ENCODE measurements at regions not wholly inside any gene's neighbourhood (a gene's known extent, or its start where the extent isn't known, plus 50 kb on each side); places are given as distances from the start of the nearest gene placed in this dataset.

DNA sequence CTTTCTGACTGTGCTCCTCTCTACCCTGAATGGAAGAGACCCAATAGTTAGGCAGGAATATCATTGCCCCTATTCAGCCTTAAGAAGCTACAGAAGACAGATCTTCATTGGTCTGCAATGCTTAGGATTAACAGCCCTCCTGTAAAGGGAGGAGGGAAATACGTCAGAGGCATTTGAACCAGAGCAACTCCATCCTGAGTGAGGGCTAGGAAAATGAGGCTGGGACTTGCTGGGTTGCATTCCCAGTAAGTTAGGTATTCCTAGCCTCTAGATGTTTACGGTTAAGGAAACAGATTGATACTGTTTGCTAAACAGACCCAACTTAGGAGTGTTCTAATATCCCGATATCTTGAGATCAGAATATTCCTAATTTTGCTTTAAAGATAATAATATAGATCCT is 63.5 kb downstream of the PCDH18 start:
- no peak overlapping the region for H3K4me3 ChIP-seq (ENCODE audit: low read depth, low read length)
- DNase-seq (ENCODE audit: low read depth) = no peak
- TF ChIP-seq, protein P1, sequence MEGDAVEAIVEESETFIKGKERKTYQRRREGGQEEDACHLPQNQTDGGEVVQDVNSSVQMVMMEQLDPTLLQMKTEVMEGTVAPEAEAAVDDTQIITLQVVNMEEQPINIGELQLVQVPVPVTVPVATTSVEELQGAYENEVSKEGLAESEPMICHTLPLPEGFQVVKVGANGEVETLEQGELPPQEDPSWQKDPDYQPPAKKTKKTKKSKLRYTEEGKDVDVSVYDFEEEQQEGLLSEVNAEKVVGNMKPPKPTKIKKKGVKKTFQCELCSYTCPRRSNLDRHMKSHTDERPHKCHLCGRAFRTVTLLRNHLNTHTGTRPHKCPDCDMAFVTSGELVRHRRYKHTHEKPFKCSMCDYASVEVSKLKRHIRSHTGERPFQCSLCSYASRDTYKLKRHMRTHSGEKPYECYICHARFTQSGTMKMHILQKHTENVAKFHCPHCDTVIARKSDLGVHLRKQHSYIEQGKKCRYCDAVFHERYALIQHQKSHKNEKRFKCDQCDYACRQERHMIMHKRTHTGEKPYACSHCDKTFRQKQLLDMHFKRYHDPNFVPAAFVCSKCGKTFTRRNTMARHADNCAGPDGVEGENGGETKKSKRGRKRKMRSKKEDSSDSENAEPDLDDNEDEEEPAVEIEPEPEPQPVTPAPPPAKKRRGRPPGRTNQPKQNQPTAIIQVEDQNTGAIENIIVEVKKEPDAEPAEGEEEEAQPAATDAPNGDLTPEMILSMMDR (IDR thresholded peaks at IDR 0.05; ENCODE audit: control insufficient read depth, extremely low read depth, insufficient read depth) = no peak

DNA sequence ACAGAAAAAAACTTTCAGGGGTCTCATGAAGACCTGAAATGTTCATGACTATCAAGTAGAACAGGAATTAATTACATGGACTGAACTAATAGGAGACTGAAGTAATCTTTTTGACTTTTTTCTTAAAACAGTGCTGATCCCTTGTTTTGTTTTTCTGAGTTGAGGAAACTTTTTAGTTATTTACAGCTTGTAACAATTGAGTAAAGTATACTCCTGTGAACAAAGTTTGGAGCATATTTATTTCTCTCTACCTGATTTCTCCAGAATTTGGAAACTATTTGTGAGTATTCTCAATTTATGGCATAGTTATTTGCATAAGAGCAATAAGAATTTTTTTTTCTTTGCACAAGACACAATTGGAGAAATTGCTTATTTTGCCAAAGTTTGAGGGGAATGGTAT is 64.8 kb downstream of the PCDH18 start:
- DNase-seq (ENCODE audit: low read depth) = no peak
- no peak overlapping the region for H3K4me3 ChIP-seq (ENCODE audit: low read depth, low read length)
- TF ChIP-seq, protein P1 (IDR thresholded peaks at IDR 0.05; ENCODE audit: control insufficient read depth, extremely low read depth, insufficient read depth) = no peak

DNA sequence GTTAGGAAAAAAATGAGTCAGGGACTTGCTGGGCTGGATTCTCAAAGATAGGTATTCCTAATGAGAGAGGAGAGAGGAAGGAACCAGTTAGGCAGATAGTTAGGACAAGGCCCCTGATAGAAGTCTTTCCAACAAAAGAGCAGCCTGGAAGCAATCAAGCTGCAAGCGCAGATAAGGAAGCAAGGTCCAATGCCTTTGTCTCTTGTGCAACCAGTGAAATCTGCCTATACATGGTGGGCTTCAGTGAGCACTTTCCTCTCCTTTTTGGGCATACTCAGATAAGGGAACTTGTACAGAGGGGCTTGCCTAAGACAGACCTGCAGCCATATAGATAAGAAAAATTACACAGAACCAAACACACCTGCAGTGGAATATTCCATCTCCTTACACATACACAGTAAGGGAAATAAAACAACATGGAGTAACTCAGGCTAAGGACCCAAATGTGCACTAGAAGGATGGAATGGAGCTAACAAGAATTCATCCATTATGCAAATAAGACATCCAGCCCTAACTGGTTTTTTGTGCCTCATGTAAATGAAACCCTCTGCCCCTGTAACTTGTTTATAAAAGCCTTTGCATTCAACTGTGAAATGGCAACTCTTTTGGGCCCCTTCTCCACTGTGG is 68.8 kb downstream of the PCDH18 start:
- TF ChIP-seq, protein P1 (IDR thresholded peaks at IDR 0.05; ENCODE audit: control insufficient read depth, extremely low read depth, insufficient read depth) = no peak
- DNase-seq (ENCODE audit: low read depth) = no peak
- H3K4me3 ChIP-seq (ENCODE audit: low read depth, low read length) = no peak overlapping the region

DNA sequence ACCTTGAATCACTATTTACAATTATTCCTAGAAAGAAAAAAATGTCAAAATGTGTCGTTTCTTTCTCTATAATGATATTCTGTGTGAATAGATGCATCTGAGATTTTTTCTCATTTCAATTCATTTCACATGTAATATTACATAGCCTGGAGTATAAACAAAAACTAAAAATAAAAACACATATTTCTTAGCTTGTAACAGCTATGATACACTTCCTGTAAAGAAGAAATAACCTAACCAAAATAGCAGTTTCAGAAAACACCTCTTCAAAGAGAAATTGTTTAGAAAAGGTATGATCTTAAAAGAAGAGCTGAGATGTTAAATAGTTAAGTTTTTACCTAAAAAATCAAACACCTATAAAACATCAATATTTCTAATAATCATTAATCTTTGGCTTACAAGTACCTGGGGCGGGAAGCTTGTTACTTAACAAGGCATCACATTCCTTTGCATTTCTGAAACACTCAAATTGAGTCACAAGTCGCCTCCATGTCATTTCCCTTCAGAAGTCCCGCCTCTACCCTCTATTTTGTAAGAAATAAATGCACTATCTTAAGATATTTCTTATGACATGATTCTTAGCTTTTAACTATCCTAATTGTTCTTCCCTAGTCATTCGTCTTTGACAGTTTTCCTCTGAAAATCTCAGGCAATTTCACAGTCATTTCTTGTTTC is 76.5 kb downstream of the PCDH18 start:
- H3K4me3 ChIP-seq (ENCODE audit: low read depth, low read length) = no peak overlapping the region
- TF ChIP-seq, protein P1 (IDR thresholded peaks at IDR 0.05; ENCODE audit: control insufficient read depth, extremely low read depth, insufficient read depth) = no peak
- no peak for DNase-seq (ENCODE audit: low read depth)

DNA sequence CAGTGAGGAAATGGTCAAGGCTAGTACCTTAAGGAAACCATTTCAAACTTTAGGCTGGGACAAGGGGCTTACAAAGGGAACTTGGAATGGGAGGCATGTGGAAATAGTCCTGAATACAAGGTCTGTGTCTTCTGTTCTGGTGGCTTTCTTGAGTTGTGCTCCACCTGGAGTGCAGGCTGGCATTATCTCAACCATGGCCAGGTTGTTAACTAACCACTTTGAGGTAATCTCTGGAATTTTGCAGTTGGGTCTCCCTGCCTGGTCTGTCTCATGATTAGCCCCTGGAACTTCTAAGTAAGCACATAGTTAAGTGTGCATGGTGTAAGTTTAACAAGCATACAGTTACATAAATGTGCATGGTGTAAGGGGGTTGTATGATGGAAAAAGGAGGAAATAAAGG is 77.5 kb downstream of the PCDH18 start:
- TF ChIP-seq, protein P1 (IDR thresholded peaks at IDR 0.05; ENCODE audit: control insufficient read depth, extremely low read depth, insufficient read depth) = no peak
- H3K4me3 ChIP-seq (ENCODE audit: low read depth, low read length) = no peak overlapping the region
- no peak for DNase-seq (ENCODE audit: low read depth)

DNA sequence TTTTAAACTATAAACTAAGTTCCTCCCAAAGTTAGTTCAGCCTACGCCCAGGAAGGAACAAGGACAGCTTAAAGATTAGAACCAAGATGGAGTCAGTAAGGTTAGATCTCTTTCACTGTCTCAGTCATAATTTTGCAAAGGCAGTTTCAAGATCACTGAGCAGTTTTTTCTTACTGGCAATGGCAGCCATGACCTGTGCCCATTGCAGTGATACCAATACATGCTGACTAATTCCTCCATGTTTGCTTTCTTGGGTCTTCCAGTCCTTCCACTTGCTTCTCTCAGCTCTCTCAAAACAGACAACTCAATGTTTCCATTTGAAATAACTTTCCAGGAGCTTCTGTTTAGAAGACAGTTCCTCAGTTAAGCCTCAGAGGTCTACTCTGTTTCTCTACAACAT is 79.5 kb downstream of the PCDH18 start:
- TF ChIP-seq, protein P1 (IDR thresholded peaks at IDR 0.05; ENCODE audit: control insufficient read depth, extremely low read depth, insufficient read depth) = no peak
- DNase-seq (ENCODE audit: low read depth) = no peak
- H3K4me3 ChIP-seq (ENCODE audit: low read depth, low read length) = no peak overlapping the region

Measured in LNCaP clone FGC (cell line).